A673 (cell line): ENCODE measurements at regions not wholly inside any gene's neighbourhood (a gene's known extent, or its start where the extent isn't known, plus 50 kb on each side); places are given as distances from the start of the nearest gene placed in this dataset.

Experiments used
- CTCF ChIP-seq: fragments of 300-800, 200-600 bp; sonication (generic); conservative IDR thresholded peaks from 2 replicates; pipeline ENCODE4 v1.5.1; 2017; ENCODE audit warnings: low read depth, mild to moderate bottlenecking, antibody characterized with exemption, low read length, moderate library complexity, mixed read lengths
- EZH2 ChIP-seq: fragments of 200-600 bp; sonication (generic); IDR thresholded peaks from 2 replicates; pipeline ENCODE4 v1.6.1; 2017; ENCODE audit warnings: borderline replicate concordance, low read depth, mild to moderate bottlenecking, mixed read lengths, antibody characterized with exemption, low read length; ENCODE audit not compliant: poor library complexity, severe bottlenecking

- TF ChIP-seq CTCF, result no peak
- no peak for TF ChIP-seq EZH2
Observed at GRCh38 chr12:86333955-86334522, 77.8 kb upstream of the MGAT4C start.
